T-helper 17 cell (primary cell): ENCODE measurements at regions not wholly inside any gene's neighbourhood (a gene's known extent, or its start where the extent isn't known, plus 50 kb on each side); places are given as distances from the start of the nearest gene placed in this dataset.
"Not testable (repeated sequence)": the region's sequence is repeated elsewhere in the genome, so short reads cannot be mapped to it uniquely, and the experiment has no call there.

Experiments used
- ATAC-seq: fragments of 150-1000 bp; cut with Tn5 transposase; 2 replicates; pipeline ENCODE4 v1.10.0; 2021; ENCODE audit warnings: mild to moderate bottlenecking, moderate library complexity
- DNase-seq, 3 donors: peaks; one replicate each; pipeline versions ENCODE4 v3.0.0 to v3.0.0-alpha.2; 2020 to 2021
- H3K9me3 ChIP-seq: one replicate; pipeline ENCODE4 v1.7.0; 2013; ENCODE audit warnings: low read length, mild to moderate bottlenecking; ENCODE audit not compliant: control insufficient read depth, poor library complexity, severe bottlenecking
- H3K27ac Mint-ChIP-seq: one replicate; pipeline ENCODE4 v1.8.0; 2022; ENCODE audit warnings: mild to moderate bottlenecking, moderate library complexity, mixed read lengths
- H3K27me3 Mint-ChIP-seq: one replicate; pipeline ENCODE4 v1.8.0; 2022; ENCODE audit warnings: mixed read lengths
- H3K36me3 Mint-ChIP-seq: one replicate; pipeline ENCODE4 v1.8.0; 2022; ENCODE audit warnings: low read depth, mixed read lengths
- H3K4me1 Mint-ChIP-seq: one replicate; pipeline ENCODE4 v1.8.0; 2022; ENCODE audit warnings: mild to moderate bottlenecking, mixed read lengths
- H3K4me3 Mint-ChIP-seq: one replicate; pipeline ENCODE4 v1.8.0; 2022; ENCODE audit warnings: mild to moderate bottlenecking, moderate library complexity, mixed read lengths

DNA sequence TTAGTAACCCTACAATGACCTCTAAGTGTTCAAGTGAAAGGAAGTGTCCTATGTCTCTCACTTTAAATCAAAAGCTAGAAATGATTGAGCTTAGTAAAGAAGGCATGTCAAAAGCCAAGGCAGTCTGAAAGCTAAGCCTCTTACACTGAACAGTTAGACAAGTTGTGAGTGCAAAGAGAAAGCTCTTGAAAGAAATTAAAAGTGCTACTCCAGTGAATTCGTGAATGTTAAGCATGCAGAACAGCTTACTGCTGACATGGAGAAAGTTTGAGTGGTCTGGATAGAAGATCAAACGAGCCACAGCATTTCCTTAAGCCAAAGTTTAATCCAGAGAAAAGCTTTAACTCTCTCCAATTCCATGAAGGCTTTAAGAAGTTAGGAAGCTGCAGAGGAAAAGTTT lies 373.7 kb downstream of the NR4A2 start:
- no peak overlapping the region for H3K27ac Mint-ChIP-seq
- H3K4me3 Mint-ChIP-seq = no peak overlapping the region
- H3K4me1 Mint-ChIP-seq = no peaks in the 10 kb centered on the region
- no peaks in the 10 kb centered on the region for H3K36me3 Mint-ChIP-seq
- ATAC-seq = no peak
- H3K9me3 ChIP-seq = no peaks in the 10 kb centered on the region
- no peaks in the 10 kb centered on the region for H3K27me3 Mint-ChIP-seq
- no peak for DNase-seq

- Mint-ChIP-seq H3K4me3 (no peak overlapping the region), H3K4me1 (no peaks in the 10 kb centered on the region), H3K27ac (no peak overlapping the region), H3K36me3 (no peaks in the 10 kb centered on the region), H3K27me3 (no peaks in the 10 kb centered on the region)
- ATAC-seq = no peak
- no peaks in the 10 kb centered on the region for H3K9me3 ChIP-seq
- no peak for DNase-seq
Measured at GRCh38 chr2:155947069-155947468, 385.5 kb downstream of the NR4A2 start.

- H3K4me3 Mint-ChIP-seq = no peak overlapping the region
- H3K9me3 ChIP-seq = peaks cover 3% of the 10 kb centered on the region
- H3K36me3 Mint-ChIP-seq = peaks cover 2% of the 10 kb centered on the region
- DNase-seq (no peak), ATAC-seq (no peak)
- H3K27me3 Mint-ChIP-seq = no peaks in the 10 kb centered on the region
- no peaks in the 10 kb centered on the region for H3K4me1 Mint-ChIP-seq
- H3K27ac Mint-ChIP-seq = no peak overlapping the region
Measured at GRCh38 chr2:155944218-155944617, 388.3 kb downstream of the NR4A2 start.

DNA sequence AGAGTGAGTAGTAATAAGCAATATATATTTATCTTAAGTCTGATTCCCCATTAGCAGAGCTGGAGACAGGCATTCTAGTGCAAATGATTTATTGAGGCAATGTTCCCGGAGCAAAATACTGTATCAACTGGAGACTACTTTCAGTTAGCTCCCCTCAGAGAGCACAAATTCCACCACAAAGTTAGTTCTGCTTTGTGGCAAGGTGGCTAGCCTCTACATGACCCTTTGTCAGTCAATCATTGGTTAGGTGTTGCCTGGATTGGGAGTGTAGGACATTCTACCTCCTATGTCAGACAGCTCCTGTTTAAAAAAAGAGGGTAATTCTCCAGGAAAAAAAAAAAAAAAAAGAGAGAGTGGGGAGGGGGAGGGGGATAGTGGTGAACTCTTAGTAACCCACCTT lies 402.2 kb downstream of the NR4A2 start:
- no peak for DNase-seq
- Mint-ChIP-seq H3K27me3 (no peaks in the 10 kb centered on the region), H3K27ac (no peak overlapping the region), H3K4me1 (no peaks in the 10 kb centered on the region), H3K4me3 (no peak overlapping the region), H3K36me3 (no peaks in the 10 kb centered on the region)
- no peak for ATAC-seq
- H3K9me3 ChIP-seq = peaks cover 2% of the 10 kb centered on the region

GRCh38 chr2:155917380-155917779 lies 415.1 kb downstream of the NR4A2 start:
- H3K4me3 Mint-ChIP-seq = no peak overlapping the region
- peaks cover 5% of the 10 kb centered on the region for H3K27me3 Mint-ChIP-seq
- H3K36me3 Mint-ChIP-seq = no peaks in the 10 kb centered on the region
- ATAC-seq (no peak), DNase-seq (no peak)
- no peaks in the 10 kb centered on the region for H3K9me3 ChIP-seq
- H3K27ac Mint-ChIP-seq = no peak overlapping the region
- no peaks in the 10 kb centered on the region for H3K4me1 Mint-ChIP-seq

DNA sequence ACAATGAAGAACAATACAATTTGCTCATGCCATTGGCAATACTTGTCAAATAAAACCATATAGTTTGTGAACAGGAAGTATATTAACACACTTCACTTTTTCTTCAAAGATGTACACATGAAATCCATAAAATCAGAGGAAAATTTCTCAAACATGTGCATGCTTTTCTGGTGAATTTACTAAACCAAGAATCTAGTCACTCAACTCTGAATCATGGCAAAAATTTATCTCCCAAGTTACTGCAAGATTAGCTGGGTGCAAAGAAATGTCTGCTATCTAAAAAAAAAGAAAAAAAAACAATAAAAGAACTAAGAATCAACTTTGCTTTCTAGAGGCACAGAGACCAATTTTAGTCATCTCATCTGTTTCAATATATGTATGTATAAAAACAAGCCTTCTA lies 419.2 kb downstream of the NR4A2 start:
- Mint-ChIP-seq H3K27ac (no peak overlapping the region), H3K36me3 (no peaks in the 10 kb centered on the region), H3K4me1 (no peaks in the 10 kb centered on the region), H3K27me3 (peaks cover 5% of the 10 kb centered on the region), H3K4me3 (no peak overlapping the region)
- DNase-seq = no peak
- no peaks in the 10 kb centered on the region for H3K9me3 ChIP-seq
- no peak for ATAC-seq

DNA sequence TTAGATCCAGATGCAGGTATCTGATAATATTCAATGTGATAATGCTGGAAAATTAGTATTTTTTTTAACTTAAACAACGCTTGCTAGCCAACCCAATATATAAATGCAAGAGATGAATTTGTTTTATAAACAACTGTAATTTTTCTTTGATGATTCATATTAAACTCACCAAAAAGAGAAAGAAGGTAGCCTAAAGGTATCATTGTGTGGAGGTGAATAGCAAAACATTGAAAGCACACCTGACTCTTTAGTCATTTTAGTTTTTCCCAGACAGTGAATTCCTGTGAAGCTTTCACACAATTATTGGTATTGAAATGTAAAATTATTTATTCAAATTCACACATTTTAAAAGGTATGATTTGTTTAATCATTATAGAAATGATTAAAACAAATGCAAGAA lies 424.0 kb downstream of the NR4A2 start:
- Mint-ChIP-seq H3K4me3 (no peak overlapping the region), H3K27ac (no peak overlapping the region), H3K27me3 (no peaks in the 10 kb centered on the region), H3K4me1 (no peaks in the 10 kb centered on the region), H3K36me3 (no peaks in the 10 kb centered on the region)
- H3K9me3 ChIP-seq = no peaks in the 10 kb centered on the region
- ATAC-seq = no peak
- no peak for DNase-seq

DNA sequence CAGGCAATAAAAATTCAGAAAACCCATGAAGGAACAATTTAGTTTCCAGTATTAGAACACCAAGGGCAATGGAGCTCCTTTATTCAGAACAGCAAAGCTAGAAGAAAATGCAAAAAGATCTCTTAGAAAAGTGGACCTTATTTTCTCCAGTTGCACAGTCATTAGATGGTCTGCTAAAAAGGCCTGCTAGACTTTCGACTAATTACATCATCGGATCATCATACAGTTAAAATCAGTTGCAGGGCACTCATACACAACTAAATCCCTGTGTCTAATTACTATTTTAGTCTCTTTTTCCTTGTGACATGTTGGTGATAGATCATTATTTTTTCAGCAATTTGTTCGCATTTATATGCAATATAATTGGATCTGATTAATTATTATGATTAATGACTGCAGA lies 425.3 kb downstream of the NR4A2 start:
- Mint-ChIP-seq H3K27ac (no peak overlapping the region), H3K4me1 (no peaks in the 10 kb centered on the region), H3K27me3 (no peaks in the 10 kb centered on the region), H3K36me3 (no peaks in the 10 kb centered on the region), H3K4me3 (no peak overlapping the region)
- no peaks in the 10 kb centered on the region for H3K9me3 ChIP-seq
- DNase-seq (no peak), ATAC-seq (no peak)

DNA sequence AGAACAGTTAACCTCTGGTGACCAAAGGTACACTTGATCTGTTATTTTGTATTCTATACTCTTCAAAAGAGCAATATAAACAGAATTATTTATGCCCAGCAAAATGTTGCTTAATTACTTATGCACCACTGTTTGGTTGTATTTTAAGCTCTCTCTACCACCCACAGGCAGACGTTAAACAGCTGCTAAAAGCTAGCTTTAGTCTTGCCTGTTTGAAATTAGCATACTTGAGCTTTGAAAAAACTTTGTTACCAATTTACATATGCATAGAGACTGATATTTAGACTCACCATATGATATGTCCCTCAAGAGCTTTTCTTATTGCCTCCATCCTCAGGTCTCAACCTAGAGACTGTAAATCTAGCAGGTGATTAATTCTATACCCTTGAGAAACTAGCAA lies 426.9 kb downstream of the NR4A2 start:
- Mint-ChIP-seq H3K36me3 (no peaks in the 10 kb centered on the region), H3K4me3 (no peak overlapping the region), H3K4me1 (no peaks in the 10 kb centered on the region), H3K27ac (no peak overlapping the region), H3K27me3 (no peaks in the 10 kb centered on the region)
- ATAC-seq = no peak
- H3K9me3 ChIP-seq = no peaks in the 10 kb centered on the region
- no peak for DNase-seq

- Mint-ChIP-seq H3K27me3 (no peaks in the 10 kb centered on the region), H3K4me1 (no peaks in the 10 kb centered on the region), H3K36me3 (no peaks in the 10 kb centered on the region), H3K4me3 (no peak overlapping the region), H3K27ac (no peak overlapping the region)
- DNase-seq = no peak
- H3K9me3 ChIP-seq = no peaks in the 10 kb centered on the region
- no peak for ATAC-seq
Measured at GRCh38 chr2:155904720-155905119, 427.8 kb downstream of the NR4A2 start.

GRCh38 chr2:155902635-155903034 lies 429.9 kb downstream of the NR4A2 start:
- Mint-ChIP-seq H3K4me1 (no peaks in the 10 kb centered on the region), H3K36me3 (no peaks in the 10 kb centered on the region), H3K27ac (no peak overlapping the region), H3K4me3 (no peak overlapping the region), H3K27me3 (no peaks in the 10 kb centered on the region)
- DNase-seq = no peak
- no peaks in the 10 kb centered on the region for H3K9me3 ChIP-seq
- ATAC-seq = no peak

GRCh38 chr2:155895016-155895415 lies 437.5 kb downstream of the NR4A2 start:
- H3K27me3 Mint-ChIP-seq = no peaks in the 10 kb centered on the region
- no peaks in the 10 kb centered on the region for H3K36me3 Mint-ChIP-seq
- H3K9me3 ChIP-seq = no peaks in the 10 kb centered on the region
- H3K4me3 Mint-ChIP-seq = no peak overlapping the region
- no peak overlapping the region for H3K27ac Mint-ChIP-seq
- H3K4me1 Mint-ChIP-seq = no peaks in the 10 kb centered on the region
- no peak for ATAC-seq
- DNase-seq = no peak

GRCh38 chr2:155880382-155880781 lies 452.1 kb downstream of the NR4A2 start:
- not testable (repeated sequence) for H3K27me3 Mint-ChIP-seq, H3K36me3 Mint-ChIP-seq, H3K4me3 Mint-ChIP-seq

GRCh38 chr2:155879900-155880299 lies 452.6 kb downstream of the NR4A2 start:
- DNase-seq, H3K27me3 Mint-ChIP-seq, ATAC-seq, H3K27ac Mint-ChIP-seq, H3K36me3 Mint-ChIP-seq, H3K4me3 Mint-ChIP-seq, H3K4me1 Mint-ChIP-seq, H3K9me3 ChIP-seq: not testable (repeated sequence)

More at GRCh38 chr2:155880382-155880781, 452.1 kb downstream of the NR4A2 start:
- not testable (repeated sequence) for ATAC-seq, H3K4me1 Mint-ChIP-seq, H3K27ac Mint-ChIP-seq, H3K9me3 ChIP-seq, DNase-seq

GRCh38 chr2:155872396-155872795 lies 460.1 kb downstream of the NR4A2 start:
- Mint-ChIP-seq H3K4me3 (no peak overlapping the region), H3K36me3 (no peaks in the 10 kb centered on the region), H3K4me1 (no peaks in the 10 kb centered on the region), H3K27ac (no peak overlapping the region), H3K27me3 (no peaks in the 10 kb centered on the region)
- no peak for ATAC-seq
- DNase-seq = no peak
- no peaks in the 10 kb centered on the region for H3K9me3 ChIP-seq
